Brain microvascular endothelial cell (primary cell): ENCODE measurements at regions not wholly inside any gene's neighbourhood (a gene's known extent, or its start where the extent isn't known, plus 50 kb on each side); places are given as distances from the start of the nearest gene placed in this dataset.

Experiments used
- DNase-seq: peaks from one replicate; pipeline ENCODE4 v3.0.0-alpha.2; 2020
- H3K27ac ChIP-seq: fragments of 250-450 bp; sonication (Bioruptor Pico); 2 replicates; pipeline ENCODE4 v1.5.1; 2020; ENCODE audit warnings: mild to moderate bottlenecking, moderate library complexity
- H3K27me3 ChIP-seq: fragments of 250-450 bp; sonication (Bioruptor Pico); replicated peaks from 2 replicates; pipeline ENCODE4 v1.5.1; 2020; ENCODE audit warnings: mild to moderate bottlenecking
- H3K36me3 ChIP-seq: fragments of 250-450 bp; sonication (Bioruptor Pico); replicated peaks from 2 replicates; pipeline ENCODE4 v1.5.1; 2020; ENCODE audit warnings: mild to moderate bottlenecking
- H3K4me3 ChIP-seq: 2 replicates; pipeline ENCODE4 v1.5.1; 2011; ENCODE audit warnings: low read depth, mild to moderate bottlenecking, control low read depth, low read length, moderate library complexity
- in situ Hi-C: cut with HindIII; loops from 2 replicates; pipeline ENCODE4 v1.10.0; 2017; ENCODE audit warnings: low sequenced_read_pairs, low pct_ligation_motif_present
- TF ChIP-seq, protein P1 (sequence below): IDR thresholded peaks from 2 replicates; pipeline ENCODE4 v1.5.1; 2011; ENCODE audit warnings: low read depth, mild to moderate bottlenecking, moderate library complexity, low read length, control low read depth, inconsistent platforms; ENCODE audit errors: missing control alignments

DNA sequence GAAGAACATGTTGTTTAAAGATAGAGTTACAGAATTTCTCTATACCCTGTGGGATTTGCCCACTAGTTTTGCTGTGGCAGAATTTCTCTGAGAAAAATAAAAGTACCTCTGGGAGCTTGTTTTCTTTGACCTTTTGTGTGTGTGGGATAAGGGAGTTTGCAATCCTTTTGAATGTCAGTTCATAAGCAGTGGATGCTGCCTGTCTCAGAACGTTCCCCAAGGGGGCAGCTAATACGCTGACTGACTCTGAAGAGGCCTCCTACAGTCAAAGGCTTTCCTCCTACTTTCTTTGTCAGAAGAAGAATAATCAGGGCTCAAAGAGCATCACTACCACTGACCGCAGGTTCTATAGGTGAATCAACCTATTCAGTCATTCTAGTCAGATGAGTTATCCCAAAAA lies 140.6 kb downstream of the AASDHPPT start:
- DNase-seq = no peak
- Histone ChIP-seq H3K27me3 (no peaks in the 10 kb centered on the region), H3K27ac (no peak overlapping the region), H3K4me3 (no peak overlapping the region), H3K36me3 (no peaks in the 10 kb centered on the region)
- in situ Hi-C loops = no loop called here
- TF ChIP-seq, protein P1, sequence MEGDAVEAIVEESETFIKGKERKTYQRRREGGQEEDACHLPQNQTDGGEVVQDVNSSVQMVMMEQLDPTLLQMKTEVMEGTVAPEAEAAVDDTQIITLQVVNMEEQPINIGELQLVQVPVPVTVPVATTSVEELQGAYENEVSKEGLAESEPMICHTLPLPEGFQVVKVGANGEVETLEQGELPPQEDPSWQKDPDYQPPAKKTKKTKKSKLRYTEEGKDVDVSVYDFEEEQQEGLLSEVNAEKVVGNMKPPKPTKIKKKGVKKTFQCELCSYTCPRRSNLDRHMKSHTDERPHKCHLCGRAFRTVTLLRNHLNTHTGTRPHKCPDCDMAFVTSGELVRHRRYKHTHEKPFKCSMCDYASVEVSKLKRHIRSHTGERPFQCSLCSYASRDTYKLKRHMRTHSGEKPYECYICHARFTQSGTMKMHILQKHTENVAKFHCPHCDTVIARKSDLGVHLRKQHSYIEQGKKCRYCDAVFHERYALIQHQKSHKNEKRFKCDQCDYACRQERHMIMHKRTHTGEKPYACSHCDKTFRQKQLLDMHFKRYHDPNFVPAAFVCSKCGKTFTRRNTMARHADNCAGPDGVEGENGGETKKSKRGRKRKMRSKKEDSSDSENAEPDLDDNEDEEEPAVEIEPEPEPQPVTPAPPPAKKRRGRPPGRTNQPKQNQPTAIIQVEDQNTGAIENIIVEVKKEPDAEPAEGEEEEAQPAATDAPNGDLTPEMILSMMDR = no peak

DNA sequence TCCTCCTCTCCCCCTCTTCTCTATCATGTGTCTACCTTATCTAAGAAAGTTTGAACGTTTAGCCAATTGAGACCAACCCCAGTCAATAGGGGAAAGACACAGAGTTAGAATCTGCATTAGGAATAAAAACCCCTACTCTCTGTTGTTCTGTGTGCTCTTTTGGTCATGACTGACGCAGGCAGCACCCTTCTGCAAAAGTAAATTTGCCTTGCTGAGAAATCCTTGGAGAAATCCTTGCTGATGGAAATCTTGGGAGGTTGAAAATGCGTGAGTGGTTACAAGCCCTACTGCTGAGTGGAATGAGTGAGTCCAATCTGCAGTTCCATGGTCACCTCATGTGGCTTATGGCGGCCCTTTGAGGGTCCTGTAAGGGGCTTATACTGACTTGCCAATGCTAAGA lies 145.2 kb downstream of the AASDHPPT start:
- TF ChIP-seq, protein P1 = no peak
- no peak for DNase-seq
- in situ Hi-C loops = no loop called here
- Histone ChIP-seq H3K4me3 (no peak overlapping the region), H3K36me3 (no peaks in the 10 kb centered on the region), H3K27ac (no peak overlapping the region), H3K27me3 (no peaks in the 10 kb centered on the region)

DNA sequence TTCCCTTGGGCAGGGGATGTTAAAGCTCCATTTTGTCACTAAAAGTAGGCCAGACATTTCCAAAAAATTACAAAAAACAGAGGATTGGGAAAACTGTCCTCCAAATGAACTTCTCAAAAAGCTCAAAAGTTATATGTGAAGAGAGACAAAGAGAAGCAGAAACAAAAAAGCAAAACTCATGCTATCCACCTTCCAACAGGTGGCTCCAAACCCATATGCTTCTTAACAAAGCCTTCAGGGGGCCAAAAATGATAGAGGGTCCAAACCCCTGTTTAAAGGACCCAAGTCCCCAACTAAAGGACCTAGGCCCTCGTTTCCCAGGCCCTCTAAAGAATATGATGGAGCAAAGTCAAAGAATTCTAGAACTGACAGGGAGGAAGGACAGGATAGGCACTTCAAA lies 146.7 kb downstream of the AASDHPPT start:
- TF ChIP-seq, protein P1 = peak; percentile 11
- in situ Hi-C loops = no loop called here
- Histone ChIP-seq H3K27ac (no peak overlapping the region), H3K27me3 (no peaks in the 10 kb centered on the region), H3K4me3 (no peak overlapping the region), H3K36me3 (no peaks in the 10 kb centered on the region)
- no peak for DNase-seq

DNA sequence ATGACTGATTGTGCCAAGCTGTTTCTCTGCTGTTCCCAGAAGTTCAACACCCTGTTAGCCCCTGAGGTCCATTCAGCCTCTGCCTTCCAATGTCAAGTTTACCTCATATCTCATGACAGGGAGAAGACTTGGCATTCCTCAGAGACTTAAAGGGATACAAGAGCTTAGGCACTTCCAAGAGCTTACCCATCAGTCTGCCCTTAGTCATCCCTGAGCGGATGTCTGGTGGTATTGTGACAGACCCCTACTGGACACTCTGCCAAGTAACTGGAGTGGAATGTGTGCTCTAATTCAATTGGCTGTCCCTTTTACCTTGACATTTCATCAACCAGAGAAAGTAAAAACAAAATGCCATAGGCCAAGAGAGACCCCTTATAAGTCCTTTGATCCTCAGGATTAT lies 151.5 kb downstream of the AASDHPPT start:
- H3K27me3 ChIP-seq = no peaks in the 10 kb centered on the region
- H3K27ac ChIP-seq = no peak overlapping the region
- H3K36me3 ChIP-seq = no peaks in the 10 kb centered on the region
- no peak overlapping the region for H3K4me3 ChIP-seq
- TF ChIP-seq, protein P1 = no peak
- DNase-seq = peak; percentile 32
- in situ Hi-C loops = no loop called here

DNA sequence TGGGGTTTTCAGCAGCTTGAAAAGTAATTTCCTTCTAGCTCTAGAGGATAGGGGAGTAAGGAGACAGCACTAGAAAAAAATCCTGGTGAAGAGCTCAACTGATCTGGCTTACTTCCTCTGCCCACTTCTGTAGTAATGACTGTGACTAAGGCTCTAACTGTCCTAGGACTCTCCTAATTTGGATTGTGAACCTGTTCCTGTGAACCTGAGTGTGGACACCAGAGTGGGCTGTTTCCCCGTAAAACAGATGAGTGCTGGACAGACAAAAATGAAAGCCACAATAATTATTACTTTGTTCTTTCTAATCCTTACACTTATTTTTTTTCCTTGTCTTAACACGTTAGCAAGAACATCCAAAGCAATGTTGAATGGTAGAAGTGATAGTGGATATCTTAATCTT lies 154.1 kb downstream of the AASDHPPT start:
- no peaks in the 10 kb centered on the region for H3K27me3 ChIP-seq
- in situ Hi-C loops = no loop called here
- DNase-seq = no peak
- no peak overlapping the region for H3K4me3 ChIP-seq
- TF ChIP-seq, protein P1 = peak; percentile 38
- H3K27ac ChIP-seq = no peak overlapping the region
- no peaks in the 10 kb centered on the region for H3K36me3 ChIP-seq

DNA sequence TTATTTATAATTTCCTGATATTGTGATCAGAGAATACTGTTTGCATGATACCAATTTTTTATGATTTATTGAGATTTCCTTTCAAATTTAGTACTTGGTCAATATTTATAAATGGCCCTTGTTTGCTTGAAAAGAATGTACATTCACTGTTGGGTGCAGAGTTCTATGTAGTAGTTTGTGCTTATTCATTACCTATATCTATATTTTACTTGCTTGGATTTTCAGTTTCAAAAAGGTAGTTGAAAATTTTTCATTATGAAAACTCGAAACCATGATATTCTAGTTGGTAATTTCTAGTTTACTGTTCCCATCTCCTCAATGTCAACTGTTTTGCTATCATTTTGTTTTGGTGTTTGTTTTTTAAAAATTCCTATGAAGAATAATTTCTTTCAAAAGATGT lies 155.7 kb downstream of the AASDHPPT start:
- H3K36me3 ChIP-seq = no peaks in the 10 kb centered on the region
- no peak overlapping the region for H3K4me3 ChIP-seq
- in situ Hi-C loops = no loop called here
- no peak for DNase-seq
- H3K27me3 ChIP-seq = no peaks in the 10 kb centered on the region
- TF ChIP-seq, protein P1 = no peak
- H3K27ac ChIP-seq = no peak overlapping the region
